MM.1S (cell line): ENCODE measurements at regions not wholly inside any gene's neighbourhood (a gene's known extent, or its start where the extent isn't known, plus 50 kb on each side); places are given as distances from the start of the nearest gene placed in this dataset.

Source experiments
- DNase-seq: peaks from one replicate; pipeline ENCODE4 v3.0.0-alpha.2; 2015
- H2AFZ ChIP-seq: fragments of 300-600 bp; sonication (generic); 2 replicates; pipeline ENCODE4 v1.6.0; 2016; ENCODE audit warnings: antibody characterized with exemption, low read length
- H3F3A ChIP-seq: fragments of 300-600 bp; sonication (generic); 2 replicates; pipeline ENCODE4 v1.6.1; 2016; ENCODE audit warnings: mild to moderate bottlenecking, antibody characterized with exemption, low read length, moderate library complexity, mixed read lengths; ENCODE audit not compliant: insufficient read depth
- H3K27ac ChIP-seq: fragments of 300-600 bp; sonication (generic); 2 replicates; pipeline ENCODE4 v1.5.1; 2016; ENCODE audit warnings: mild to moderate bottlenecking, low read length
- H3K27me3 ChIP-seq: fragments of 300-600 bp; sonication (generic); replicated peaks from 2 replicates; pipeline ENCODE4 v1.6.0; 2016; ENCODE audit warnings: low read length; ENCODE audit not compliant: insufficient read depth
- H3K36me3 ChIP-seq: fragments of 300-600 bp; sonication (generic); replicated peaks from 2 replicates; pipeline ENCODE4 v1.6.1; 2016; ENCODE audit warnings: mild to moderate bottlenecking, low read length, mixed read lengths; ENCODE audit not compliant: insufficient read depth
- H3K4me1 ChIP-seq: fragments of 300-600 bp; sonication (generic); 2 replicates; pipeline ENCODE4 v1.6.1; 2016; ENCODE audit warnings: low read length, mixed read lengths
- H3K4me2 ChIP-seq: fragments of 300-600 bp; sonication (generic); 2 replicates; pipeline ENCODE4 v1.6.0; 2016; ENCODE audit warnings: low read depth, low read length
- H3K4me3 ChIP-seq: fragments of 300-600 bp; sonication (generic); 2 replicates; pipeline ENCODE4 v1.5.1; 2016; ENCODE audit warnings: low read length, mixed read lengths
- H3K79me2 ChIP-seq: fragments of 300-600 bp; sonication (generic); 2 replicates; pipeline ENCODE4 v1.6.1; 2016; ENCODE audit warnings: mixed run types, low read length, mixed read lengths
- H3K9ac ChIP-seq: fragments of 300-600 bp; sonication (generic); 2 replicates; pipeline ENCODE4 v1.6.1; 2016; ENCODE audit warnings: low read length, mixed read lengths
- H3K9me2 ChIP-seq: fragments of 300-600 bp; sonication (generic); replicated peaks from 2 replicates; pipeline ENCODE4 v1.6.1; 2016; ENCODE audit warnings: mild to moderate bottlenecking, low read length, mixed read lengths; ENCODE audit not compliant: insufficient read depth
- H3K9me3 ChIP-seq: fragments of 300-600 bp; sonication (generic); replicated peaks from 2 replicates; pipeline ENCODE4 v1.6.1; 2016; ENCODE audit warnings: mild to moderate bottlenecking, low read length, mixed read lengths; ENCODE audit not compliant: insufficient read depth
- H4K20me1 ChIP-seq: fragments of 300-600 bp; sonication (generic); 2 replicates; pipeline ENCODE4 v1.6.1; 2016; ENCODE audit warnings: mild to moderate bottlenecking, low read length, moderate library complexity, mixed read lengths; ENCODE audit not compliant: insufficient read depth
- EZH2 ChIP-seq: fragments of 300-600 bp; sonication (generic); optimal IDR thresholded peaks from 2 replicates; pipeline ENCODE3; 2017; ENCODE audit warnings: low read depth, mild to moderate bottlenecking, antibody characterized with exemption, low read length, mixed read lengths
- EZH2phosphoT487 ChIP-seq: fragments of 300-600 bp; sonication (generic); IDR thresholded peaks from 2 replicates; pipeline ENCODE4 v1.6.1; 2018; ENCODE audit warnings: antibody characterized with exemption, low read length
- TF ChIP-seq, protein P1 (sequence below): fragments of 300-600 bp; sonication (generic); IDR thresholded peaks from 2 replicates; pipeline ENCODE4 v1.5.1; 2016; ENCODE audit warnings: antibody characterized with exemption, low read length, mixed read lengths

DNA sequence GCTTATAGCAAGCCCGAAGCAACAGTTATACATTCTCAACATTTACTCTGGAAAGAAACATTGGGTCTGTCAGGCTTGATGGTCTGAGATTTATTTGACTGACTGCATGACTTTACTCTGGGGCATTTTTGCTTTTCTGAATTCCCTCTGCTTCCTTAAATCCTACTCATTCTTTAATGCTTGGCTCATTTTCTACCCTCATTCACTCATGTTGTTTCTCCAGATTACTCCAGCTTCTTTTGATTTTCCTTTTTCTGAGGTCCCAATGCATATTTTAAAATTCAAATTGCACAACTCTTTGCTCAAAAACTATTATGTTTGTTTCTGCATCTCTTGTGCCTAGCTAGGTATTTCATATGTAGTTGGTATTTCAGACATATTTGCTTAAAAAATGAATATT, 2002.9 kb upstream of the NUDT12 start:
- H4K20me1 ChIP-seq: no peaks in the 10 kb centered on the region
- H3K27me3 ChIP-seq: no peaks in the 10 kb centered on the region
- H3K9me3 ChIP-seq: no peaks in the 10 kb centered on the region
- no peaks in the 10 kb centered on the region for H3K36me3 ChIP-seq
- TF ChIP-seq EZH2phosphoT487: no peak
- no peak for TF ChIP-seq EZH2
- TF ChIP-seq, protein P1, sequence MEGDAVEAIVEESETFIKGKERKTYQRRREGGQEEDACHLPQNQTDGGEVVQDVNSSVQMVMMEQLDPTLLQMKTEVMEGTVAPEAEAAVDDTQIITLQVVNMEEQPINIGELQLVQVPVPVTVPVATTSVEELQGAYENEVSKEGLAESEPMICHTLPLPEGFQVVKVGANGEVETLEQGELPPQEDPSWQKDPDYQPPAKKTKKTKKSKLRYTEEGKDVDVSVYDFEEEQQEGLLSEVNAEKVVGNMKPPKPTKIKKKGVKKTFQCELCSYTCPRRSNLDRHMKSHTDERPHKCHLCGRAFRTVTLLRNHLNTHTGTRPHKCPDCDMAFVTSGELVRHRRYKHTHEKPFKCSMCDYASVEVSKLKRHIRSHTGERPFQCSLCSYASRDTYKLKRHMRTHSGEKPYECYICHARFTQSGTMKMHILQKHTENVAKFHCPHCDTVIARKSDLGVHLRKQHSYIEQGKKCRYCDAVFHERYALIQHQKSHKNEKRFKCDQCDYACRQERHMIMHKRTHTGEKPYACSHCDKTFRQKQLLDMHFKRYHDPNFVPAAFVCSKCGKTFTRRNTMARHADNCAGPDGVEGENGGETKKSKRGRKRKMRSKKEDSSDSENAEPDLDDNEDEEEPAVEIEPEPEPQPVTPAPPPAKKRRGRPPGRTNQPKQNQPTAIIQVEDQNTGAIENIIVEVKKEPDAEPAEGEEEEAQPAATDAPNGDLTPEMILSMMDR: no peak
- no peak overlapping the region for H3K4me2 ChIP-seq
- H3K9ac ChIP-seq: no peak overlapping the region
- no peak overlapping the region for H2AFZ ChIP-seq
- H3K79me2 ChIP-seq: no peaks in the 10 kb centered on the region
- H3K4me1 ChIP-seq: no peaks in the 10 kb centered on the region
- no peak overlapping the region for H3K4me3 ChIP-seq
- H3F3A ChIP-seq: no peaks in the 10 kb centered on the region
- H3K9me2 ChIP-seq: no peaks in the 10 kb centered on the region
- no peak for DNase-seq
- H3K27ac ChIP-seq: no peak overlapping the region

DNA sequence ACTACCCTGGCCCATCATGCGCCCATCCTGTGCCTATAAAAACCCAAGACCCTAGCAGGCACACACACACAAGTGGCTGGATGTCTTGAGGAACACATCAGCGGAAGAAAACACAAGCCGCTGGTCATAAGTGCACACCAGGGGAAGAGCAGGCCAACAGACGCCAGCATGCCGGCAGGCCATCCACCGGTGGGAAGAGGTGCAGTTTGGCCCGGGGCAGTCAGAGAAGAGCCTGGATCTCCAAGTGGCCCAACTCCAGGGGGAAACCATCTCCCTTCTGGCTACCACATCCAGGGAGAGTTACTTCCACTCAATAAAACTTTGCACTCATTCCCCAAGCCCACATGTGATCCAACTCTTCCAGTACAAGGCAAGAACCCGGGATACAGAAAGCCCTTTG, 2001.3 kb upstream of the NUDT12 start:
- Histone ChIP-seq H3K4me3 (no peak overlapping the region), H3K9me3 (no peaks in the 10 kb centered on the region), H3K79me2 (no peaks in the 10 kb centered on the region), H3K9me2 (no peaks in the 10 kb centered on the region), H4K20me1 (no peaks in the 10 kb centered on the region), H3K9ac (no peak overlapping the region), H3K4me2 (no peak overlapping the region), H3K27ac (no peak overlapping the region), H2AFZ (no peak overlapping the region), H3F3A (no peaks in the 10 kb centered on the region), H3K4me1 (no peaks in the 10 kb centered on the region), H3K27me3 (no peaks in the 10 kb centered on the region), H3K36me3 (no peaks in the 10 kb centered on the region)
- no peak for TF ChIP-seq EZH2phosphoT487
- TF ChIP-seq, protein P1: no peak
- TF ChIP-seq EZH2: no peak
- DNase-seq: no peak

DNA sequence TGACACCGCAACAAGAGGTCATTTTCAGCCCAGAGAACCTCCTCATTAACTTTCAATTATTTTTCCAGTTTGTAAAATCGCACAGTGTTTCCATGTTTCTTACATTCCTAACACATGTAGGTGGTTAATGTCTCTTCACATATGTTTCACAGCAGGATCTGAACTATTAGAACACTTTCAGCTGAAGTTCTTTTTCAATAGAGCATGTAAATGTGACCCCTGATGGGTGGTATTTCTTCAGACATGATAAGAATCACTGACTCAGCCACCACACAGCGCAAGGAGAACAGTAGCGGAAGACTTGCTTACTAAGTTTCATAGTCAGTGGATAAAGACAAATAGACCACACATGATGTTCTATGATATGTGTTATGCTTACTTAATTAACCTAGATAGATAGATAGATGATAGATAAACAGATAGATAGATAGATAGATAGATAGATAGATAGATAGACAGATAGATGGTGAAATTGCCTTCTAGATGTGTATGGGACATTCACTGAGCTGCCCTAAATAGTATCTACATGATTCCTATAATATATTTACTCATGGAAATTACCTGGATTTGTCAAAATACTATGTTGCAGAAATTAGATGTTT, 1992.1 kb upstream of the NUDT12 start:
- Histone ChIP-seq H2AFZ (no peak overlapping the region), H3K27me3 (no peaks in the 10 kb centered on the region), H3K27ac (no peak overlapping the region), H3F3A (no peaks in the 10 kb centered on the region), H3K9ac (no peak overlapping the region), H4K20me1 (no peaks in the 10 kb centered on the region), H3K9me2 (no peaks in the 10 kb centered on the region), H3K4me2 (no peak overlapping the region), H3K9me3 (no peaks in the 10 kb centered on the region), H3K79me2 (no peaks in the 10 kb centered on the region), H3K4me1 (no peaks in the 10 kb centered on the region), H3K4me3 (no peak overlapping the region), H3K36me3 (no peaks in the 10 kb centered on the region)
- DNase-seq: no peak
- TF ChIP-seq EZH2phosphoT487: no peak
- TF ChIP-seq, protein P1: no peak
- TF ChIP-seq EZH2: no peak
